Vagina (tissue), 2 donors: ENCODE measurements at regions not wholly inside any gene's neighbourhood (a gene's known extent, or its start where the extent isn't known, plus 50 kb on each side); places are given as distances from the start of the nearest gene placed in this dataset.

Experiments used
- CTCF ChIP-seq, 3 experiments: fragments of 450-650 bp in 2 of 3; fragments of 200-600 bp in 1 of 3; sonication (generic) in 1 of 3; IDR thresholded peaks; one replicate each; pipeline ENCODE4 v1.5.1; 2017 to 2019; ENCODE audit warnings: antibody characterized with exemption in 3 of 3, mild to moderate bottlenecking in 2 of 3, moderate library complexity in 2 of 3
- POLR2A ChIP-seq, 2 donors: fragments of 450-650 bp; IDR thresholded peaks; one replicate each; pipeline ENCODE4 v1.6.1; 2017; ENCODE audit warnings: antibody characterized with exemption in 2 of 2, mild to moderate bottlenecking in 2 of 2, moderate library complexity in 2 of 2

- TF ChIP-seq CTCF (IDR thresholded peaks at IDR 0.05) (no peak), POLR2A (IDR thresholded peaks at IDR 0.05) (no peak)
Observed at GRCh38 chr17:36768394-36768793, 167.0 kb downstream of the MRM1 start.
